Right atrium auricular region (tissue), 2 donors: ENCODE measurements at regions not wholly inside any gene's neighbourhood (a gene's known extent, or its start where the extent isn't known, plus 50 kb on each side); places are given as distances from the start of the nearest gene placed in this dataset.
"Not testable (repeated sequence)": the region's sequence is repeated elsewhere in the genome, so short reads cannot be mapped to it uniquely, and the experiment has no call there.

Experiments
- DNase-seq: peaks from one replicate; pipeline ENCODE4 v3.0.0-alpha.2; 2019; ENCODE audit warnings: low spot score
- H3K27ac ChIP-seq, 2 donors: fragments of 200-600 bp; sonication (generic); 1 replicate in 1 of 2; 2 replicates in 1 of 2; pipeline ENCODE4 v1.5.1; 2016 to 2019
- H3K27me3 ChIP-seq, 2 donors: fragments of 200-600 bp; sonication (generic); one replicate each; pipeline versions ENCODE4 v1.5.1 to v1.6.0; 2017 to 2019
- H3K36me3 ChIP-seq: fragments of 200-600 bp; sonication (generic); one replicate; pipeline ENCODE4 v1.5.1; 2016
- H3K4me1 ChIP-seq, 2 donors: fragments of 200-600 bp; sonication (generic); one replicate each; pipeline versions ENCODE4 v1.5.1 to v1.6.0; 2017 to 2019
- H3K4me3 ChIP-seq, 2 donors: fragments of 200-600 bp; sonication (generic); 1 replicate in 1 of 2; 2 replicates in 1 of 2; pipeline ENCODE4 v1.5.1; 2017 to 2019; ENCODE audit warnings: mild to moderate bottlenecking in 1 of 2, moderate library complexity in 1 of 2
- H3K9me3 ChIP-seq, 2 donors: fragments of 200-600 bp; sonication (generic); one replicate each; pipeline ENCODE4 v1.5.1; 2019
- TF ChIP-seq, protein P1 (sequence below), 2 donors: fragments of 200-600 bp; sonication (generic); IDR thresholded peaks; one replicate each; pipeline ENCODE4 v1.5.1; 2019; ENCODE audit warnings: antibody characterized with exemption in 2 of 2

DNA sequence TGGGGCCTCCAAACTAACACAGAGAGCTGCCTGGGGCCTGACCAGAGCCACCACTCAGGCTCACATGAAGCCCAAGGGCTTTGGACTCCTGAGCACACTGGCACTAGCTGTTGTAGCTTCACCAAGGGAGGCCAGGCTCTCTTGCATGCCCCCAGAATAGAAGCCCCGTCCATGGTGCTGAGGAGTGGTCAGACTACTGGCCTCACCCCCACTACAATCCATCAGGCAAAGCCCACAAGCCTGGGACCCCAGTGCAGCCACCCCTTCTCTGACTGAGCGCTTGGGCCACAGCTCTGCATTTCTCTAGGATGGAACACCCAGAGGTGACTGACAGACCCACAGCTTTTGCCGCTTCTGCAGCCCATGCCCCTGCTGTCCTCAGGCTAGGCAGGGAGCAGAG, 180.8 kb downstream of the PYDC2 start:
- TF ChIP-seq, protein P1, sequence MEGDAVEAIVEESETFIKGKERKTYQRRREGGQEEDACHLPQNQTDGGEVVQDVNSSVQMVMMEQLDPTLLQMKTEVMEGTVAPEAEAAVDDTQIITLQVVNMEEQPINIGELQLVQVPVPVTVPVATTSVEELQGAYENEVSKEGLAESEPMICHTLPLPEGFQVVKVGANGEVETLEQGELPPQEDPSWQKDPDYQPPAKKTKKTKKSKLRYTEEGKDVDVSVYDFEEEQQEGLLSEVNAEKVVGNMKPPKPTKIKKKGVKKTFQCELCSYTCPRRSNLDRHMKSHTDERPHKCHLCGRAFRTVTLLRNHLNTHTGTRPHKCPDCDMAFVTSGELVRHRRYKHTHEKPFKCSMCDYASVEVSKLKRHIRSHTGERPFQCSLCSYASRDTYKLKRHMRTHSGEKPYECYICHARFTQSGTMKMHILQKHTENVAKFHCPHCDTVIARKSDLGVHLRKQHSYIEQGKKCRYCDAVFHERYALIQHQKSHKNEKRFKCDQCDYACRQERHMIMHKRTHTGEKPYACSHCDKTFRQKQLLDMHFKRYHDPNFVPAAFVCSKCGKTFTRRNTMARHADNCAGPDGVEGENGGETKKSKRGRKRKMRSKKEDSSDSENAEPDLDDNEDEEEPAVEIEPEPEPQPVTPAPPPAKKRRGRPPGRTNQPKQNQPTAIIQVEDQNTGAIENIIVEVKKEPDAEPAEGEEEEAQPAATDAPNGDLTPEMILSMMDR (IDR thresholded peaks at IDR 0.05) = no peak

DNA sequence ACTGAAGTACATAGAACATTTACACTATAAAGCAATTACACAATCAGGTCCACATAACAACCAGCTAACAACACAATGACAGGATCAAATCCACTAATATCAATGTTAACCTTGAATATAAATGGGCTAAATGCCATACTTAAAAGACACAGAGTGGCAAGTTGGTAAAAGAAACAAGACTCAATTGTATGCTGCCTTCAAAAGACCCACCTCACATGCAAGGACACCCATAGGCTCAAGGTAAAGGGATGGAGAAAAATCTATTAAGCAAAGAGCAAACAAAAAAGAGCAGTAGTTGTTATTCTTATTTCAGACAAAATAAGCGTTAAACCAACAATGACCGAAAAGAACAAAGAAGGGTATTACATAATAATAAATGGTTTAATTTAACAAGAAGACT, 183.3 kb downstream of the PYDC2 start:
- Histone ChIP-seq H3K4me3 (no peak overlapping the region), H3K27ac (no peak overlapping the region), H3K36me3 (no peaks in the 10 kb centered on the region), H3K9me3 (peaks cover 0 to 8% of the 10 kb centered on the region in 2 donors), H3K27me3 (no peaks in the 10 kb centered on the region), H3K4me1 (no peaks in the 10 kb centered on the region)
- TF ChIP-seq, protein P1 (IDR thresholded peaks at IDR 0.05) = no peak
- DNase-seq = no peak

More for the DNA sequence above, 180.8 kb downstream of the PYDC2 start:
- peaks cover 0 to 8% of the 10 kb centered on the region in 2 donors for H3K9me3 ChIP-seq
- no peaks in the 10 kb centered on the region for H3K27me3 ChIP-seq
- no peak overlapping the region for H3K4me3 ChIP-seq
- H3K36me3 ChIP-seq = no peaks in the 10 kb centered on the region
- no peak for DNase-seq
- no peaks in the 10 kb centered on the region for H3K4me1 ChIP-seq
- no peak overlapping the region for H3K27ac ChIP-seq

DNA sequence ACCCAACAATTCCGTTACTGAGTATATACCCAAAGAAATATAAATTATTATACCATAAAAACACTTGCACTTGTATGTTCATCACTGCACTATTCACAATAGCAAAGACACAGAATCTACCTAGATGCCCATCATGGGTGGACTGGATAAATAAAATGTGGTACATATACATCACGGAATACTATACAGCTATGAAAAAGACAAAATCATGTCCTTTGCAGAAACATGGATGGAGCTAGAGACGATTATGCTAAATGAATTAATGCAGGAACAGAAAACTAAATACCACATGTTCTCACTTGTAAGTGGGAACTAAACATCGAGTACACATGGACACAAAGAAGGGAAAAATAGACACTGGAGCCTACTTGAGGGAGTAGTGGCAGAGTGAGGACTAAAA, 185.3 kb downstream of the PYDC2 start:
- H3K27ac ChIP-seq = no peak overlapping the region
- H3K36me3 ChIP-seq = no peaks in the 10 kb centered on the region
- no peaks in the 10 kb centered on the region for H3K4me1 ChIP-seq
- no peaks in the 10 kb centered on the region for H3K27me3 ChIP-seq
- peaks cover 0 to 8% of the 10 kb centered on the region in 2 donors for H3K9me3 ChIP-seq
- TF ChIP-seq, protein P1 (IDR thresholded peaks at IDR 0.05) = no peak
- no peak overlapping the region for H3K4me3 ChIP-seq
- DNase-seq = no peak

DNA sequence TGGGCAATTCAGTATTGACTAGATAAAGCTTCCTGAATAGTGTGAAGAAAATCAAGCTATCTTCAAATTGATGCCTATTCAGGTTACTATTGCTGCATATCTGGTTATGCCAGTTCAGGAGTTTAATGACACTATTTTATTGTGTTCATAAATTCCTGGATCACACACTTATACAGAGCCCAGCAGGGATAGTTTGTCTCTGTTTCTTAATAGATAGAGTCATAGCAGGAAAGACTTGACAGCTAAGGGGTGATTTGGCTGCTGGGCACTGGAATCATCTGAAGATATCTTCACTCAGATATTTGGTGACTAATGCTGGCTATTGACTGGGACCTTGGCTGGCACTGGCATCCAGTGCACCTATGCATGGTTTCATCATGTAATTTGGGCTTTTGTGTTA, 187.8 kb downstream of the PYDC2 start:
- Histone ChIP-seq H3K27me3 (no peaks in the 10 kb centered on the region), H3K27ac (no peak overlapping the region), H3K4me3 (no peak overlapping the region), H3K4me1 (no peaks in the 10 kb centered on the region), H3K36me3 (no peaks in the 10 kb centered on the region), H3K9me3 (peaks cover 0 to 8% of the 10 kb centered on the region in 2 donors)
- no peak for DNase-seq
- TF ChIP-seq, protein P1 (IDR thresholded peaks at IDR 0.05) = no peak

DNA sequence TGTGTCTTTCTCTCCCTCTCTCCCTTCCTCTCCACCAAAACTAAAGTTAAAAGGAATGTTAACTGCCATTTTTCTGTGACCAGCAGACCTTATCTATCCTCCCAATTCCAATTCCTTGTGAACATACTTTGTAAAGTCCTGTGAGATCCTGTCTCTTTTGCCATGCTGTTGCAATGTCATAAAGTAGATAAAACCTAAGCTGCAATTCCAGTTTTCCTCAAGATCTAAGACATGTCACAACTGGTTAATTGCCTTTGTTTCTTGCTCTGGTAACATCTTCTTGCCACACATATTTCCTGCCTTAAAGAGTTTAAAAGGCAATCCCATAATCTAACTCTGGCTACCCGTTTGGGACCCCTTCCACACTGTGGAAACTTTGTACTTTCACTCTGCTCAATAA, 188.7 kb downstream of the PYDC2 start:
- H3K4me3 ChIP-seq = no peak overlapping the region
- H3K4me1 ChIP-seq = no peaks in the 10 kb centered on the region
- no peak for DNase-seq
- H3K27ac ChIP-seq = no peak overlapping the region
- TF ChIP-seq, protein P1 (IDR thresholded peaks at IDR 0.05) = no peak
- H3K9me3 ChIP-seq = peaks cover 0 to 9% of the 10 kb centered on the region in 2 donors
- no peaks in the 10 kb centered on the region for H3K36me3 ChIP-seq
- H3K27me3 ChIP-seq = no peaks in the 10 kb centered on the region

DNA sequence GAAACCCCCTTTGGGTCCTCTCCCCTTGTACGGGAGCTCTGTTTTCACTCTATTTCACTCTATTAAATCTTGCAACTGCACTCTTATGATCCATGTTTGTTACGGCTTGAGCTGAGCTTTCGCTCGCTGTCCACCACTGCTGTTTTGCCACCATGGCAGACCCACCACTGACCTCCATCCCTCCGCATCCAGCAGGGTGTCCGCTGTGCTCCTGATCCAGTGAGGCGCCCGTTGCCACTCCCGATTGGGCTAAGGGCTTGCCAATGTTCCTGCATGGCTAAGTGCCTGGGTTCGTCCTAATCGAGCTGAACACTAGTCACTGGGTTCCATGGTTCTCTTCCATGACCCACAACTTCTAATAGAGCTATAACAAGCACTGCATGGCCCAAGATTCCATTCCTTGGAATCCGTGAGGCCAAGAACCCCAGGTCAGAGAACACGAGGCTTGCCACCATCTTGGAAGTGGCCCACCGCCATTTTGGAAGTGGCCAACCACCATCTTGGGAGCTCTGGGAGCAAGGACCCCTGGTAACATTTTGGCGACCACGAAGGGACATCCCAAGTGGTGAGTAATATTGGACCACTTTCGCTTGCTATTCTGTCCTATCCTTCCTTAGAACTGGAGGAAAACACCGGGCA, 197.9 kb downstream of the PYDC2 start:
- H3K27ac ChIP-seq, H3K9me3 ChIP-seq, H3K4me3 ChIP-seq, H3K36me3 ChIP-seq, H3K27me3 ChIP-seq, DNase-seq, H3K4me1 ChIP-seq: not testable (repeated sequence)

DNA sequence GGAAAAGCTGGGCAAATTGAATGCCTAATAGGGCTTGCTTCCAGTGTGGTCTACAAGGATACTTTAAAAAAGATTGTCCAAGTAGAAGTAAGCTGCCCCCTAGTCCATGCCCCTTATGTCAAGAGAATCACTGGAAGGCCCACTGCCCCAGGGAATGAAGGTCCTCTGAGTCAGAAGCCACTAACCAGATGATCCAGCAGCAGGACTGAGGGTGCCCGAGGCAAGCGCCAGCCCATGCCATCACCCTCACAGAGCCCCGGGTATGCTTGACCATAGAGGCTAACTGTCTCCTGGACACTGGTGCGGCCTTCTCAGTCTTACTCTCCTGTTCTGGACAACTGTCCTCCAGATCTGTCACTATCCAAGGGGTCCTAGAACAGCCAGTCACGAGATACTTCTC, 201.2 kb downstream of the PYDC2 start:
- not testable (repeated sequence) for H3K4me1 ChIP-seq, H3K27me3 ChIP-seq

More for the DNA sequence above, 201.2 kb downstream of the PYDC2 start:
- not testable (repeated sequence) for H3K4me3 ChIP-seq, H3K9me3 ChIP-seq, H3K36me3 ChIP-seq, H3K27ac ChIP-seq, DNase-seq
